ENCODE measurements at regions not wholly inside any gene's neighbourhood (a gene's known extent, or its start where the extent isn't known, plus 50 kb on each side); places are given as distances from the start of the nearest gene placed in this dataset.

- Mint-ChIP-seq H3K27me3 (ENCODE audit: low read depth) (no peaks in the 10 kb centered on the region), H3K36me3 (ENCODE audit: low read depth) (no peaks in the 10 kb centered on the region), H3K9me3 (peaks cover under 1% of the 10 kb centered on the region), H3K4me3 (no peak overlapping the region), H3K4me1 (no peaks in the 10 kb centered on the region), H3K27ac (no peak overlapping the region)
- TF ChIP-seq, protein P1, sequence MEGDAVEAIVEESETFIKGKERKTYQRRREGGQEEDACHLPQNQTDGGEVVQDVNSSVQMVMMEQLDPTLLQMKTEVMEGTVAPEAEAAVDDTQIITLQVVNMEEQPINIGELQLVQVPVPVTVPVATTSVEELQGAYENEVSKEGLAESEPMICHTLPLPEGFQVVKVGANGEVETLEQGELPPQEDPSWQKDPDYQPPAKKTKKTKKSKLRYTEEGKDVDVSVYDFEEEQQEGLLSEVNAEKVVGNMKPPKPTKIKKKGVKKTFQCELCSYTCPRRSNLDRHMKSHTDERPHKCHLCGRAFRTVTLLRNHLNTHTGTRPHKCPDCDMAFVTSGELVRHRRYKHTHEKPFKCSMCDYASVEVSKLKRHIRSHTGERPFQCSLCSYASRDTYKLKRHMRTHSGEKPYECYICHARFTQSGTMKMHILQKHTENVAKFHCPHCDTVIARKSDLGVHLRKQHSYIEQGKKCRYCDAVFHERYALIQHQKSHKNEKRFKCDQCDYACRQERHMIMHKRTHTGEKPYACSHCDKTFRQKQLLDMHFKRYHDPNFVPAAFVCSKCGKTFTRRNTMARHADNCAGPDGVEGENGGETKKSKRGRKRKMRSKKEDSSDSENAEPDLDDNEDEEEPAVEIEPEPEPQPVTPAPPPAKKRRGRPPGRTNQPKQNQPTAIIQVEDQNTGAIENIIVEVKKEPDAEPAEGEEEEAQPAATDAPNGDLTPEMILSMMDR (IDR thresholded peaks at IDR 0.05; ENCODE audit: unreplicated experiment in 3 of 3), result no peak
These were observed 303.7 kb downstream of the KCNN2 start for GRCh38 chr5:114665551-114665950.

DNA sequence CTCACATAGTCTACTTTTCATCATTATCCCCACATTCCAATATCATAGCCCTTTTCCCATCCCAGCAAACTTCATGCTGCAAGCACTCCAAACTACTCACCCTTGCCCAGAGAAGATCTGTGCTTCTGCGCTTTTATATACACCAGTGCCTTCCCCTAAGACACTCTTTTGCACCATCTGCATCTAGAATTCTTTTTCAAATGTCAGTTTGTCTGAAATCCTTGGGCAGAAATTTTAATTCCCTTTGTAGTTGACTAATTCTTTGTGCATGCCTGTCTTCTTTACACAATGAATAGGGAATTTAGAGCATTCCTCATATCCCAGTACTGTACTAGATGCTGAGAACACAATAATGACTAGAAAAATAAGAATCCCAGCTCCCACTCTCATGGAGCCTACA, 298.9 kb downstream of the KCNN2 start:
- H3K27ac Mint-ChIP-seq, result no peak overlapping the region
- no peak overlapping the region for H3K4me3 Mint-ChIP-seq
- no peaks in the 10 kb centered on the region for H3K4me1 Mint-ChIP-seq
- H3K27me3 Mint-ChIP-seq (ENCODE audit: low read depth), result peaks cover 4% of the 10 kb centered on the region
- H3K36me3 Mint-ChIP-seq (ENCODE audit: low read depth), result no peaks in the 10 kb centered on the region
- TF ChIP-seq, protein P1 (IDR thresholded peaks at IDR 0.05; ENCODE audit: unreplicated experiment in 3 of 3), result no peak
- no peaks in the 10 kb centered on the region for H3K9me3 Mint-ChIP-seq

GRCh38 chr5:114658194-114658593, 296.3 kb downstream of the KCNN2 start:
- no peaks in the 10 kb centered on the region for H3K36me3 Mint-ChIP-seq (ENCODE audit: low read depth)
- H3K27me3 Mint-ChIP-seq (ENCODE audit: low read depth), result peaks cover 4% of the 10 kb centered on the region
- peaks cover 8% of the 10 kb centered on the region for H3K4me1 Mint-ChIP-seq
- no peak overlapping the region for H3K27ac Mint-ChIP-seq
- TF ChIP-seq, protein P1 (IDR thresholded peaks at IDR 0.05; ENCODE audit: unreplicated experiment in 3 of 3), result no peak
- H3K4me3 Mint-ChIP-seq, result no peak overlapping the region
- H3K9me3 Mint-ChIP-seq, result no peaks in the 10 kb centered on the region

DNA sequence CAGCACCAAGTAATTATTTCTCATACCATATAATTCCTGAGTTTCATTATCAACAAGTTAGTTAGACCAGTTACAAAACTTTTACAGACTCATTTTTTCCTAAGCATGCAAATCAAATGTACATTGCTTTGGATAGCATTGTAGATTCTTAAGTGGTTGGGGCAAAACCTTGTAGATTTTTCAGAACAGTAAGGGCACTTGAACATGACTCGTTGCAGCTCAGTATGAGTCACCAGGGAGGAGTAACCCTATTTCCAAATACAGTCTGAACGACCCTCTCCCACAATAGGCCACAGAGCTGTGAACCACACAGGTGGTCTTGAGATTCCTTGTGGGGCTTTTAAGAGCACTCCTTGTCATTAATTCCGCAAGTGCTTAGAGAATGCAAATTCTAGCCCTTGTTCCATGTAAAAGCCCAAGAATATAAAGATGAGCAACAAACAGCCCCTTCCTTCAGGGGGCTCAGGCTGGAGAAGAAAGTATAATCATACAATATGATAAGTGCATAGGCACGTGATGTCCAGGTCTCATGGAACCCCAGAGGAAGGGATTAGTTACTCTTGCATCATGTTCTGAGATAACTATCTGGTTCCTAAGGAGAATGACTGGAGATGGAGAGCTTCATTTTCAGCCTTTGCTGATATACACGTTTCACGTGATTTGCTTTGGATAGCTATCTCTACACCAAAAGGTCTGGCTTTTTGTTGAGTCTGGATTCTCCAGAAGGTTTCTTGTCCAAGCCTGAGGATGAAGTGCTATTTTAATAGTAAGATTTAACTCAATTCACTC, 295.7 kb downstream of the KCNN2 start:
- no peak overlapping the region for H3K4me3 Mint-ChIP-seq
- peaks cover 4% of the 10 kb centered on the region for H3K27me3 Mint-ChIP-seq (ENCODE audit: low read depth)
- no peaks in the 10 kb centered on the region for H3K9me3 Mint-ChIP-seq

DNA sequence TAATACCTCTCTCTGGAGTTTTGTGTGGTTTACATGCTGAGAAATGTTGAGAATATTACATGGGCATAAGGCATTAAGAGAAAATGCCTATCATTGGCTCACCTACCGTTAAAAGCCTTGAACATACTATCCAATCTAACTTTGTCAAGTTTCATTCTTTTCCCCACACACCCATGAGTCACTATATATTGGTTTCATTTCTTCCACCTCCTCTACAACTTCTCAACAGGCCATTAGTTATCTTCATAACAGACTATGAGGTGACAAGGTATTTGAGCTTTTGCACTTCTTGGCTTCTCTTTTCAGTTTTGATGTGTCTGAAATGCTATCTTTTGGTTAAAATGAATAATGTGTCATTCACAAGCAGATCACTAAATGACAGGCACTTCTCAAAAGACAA, 288.0 kb downstream of the KCNN2 start:
- H3K36me3 Mint-ChIP-seq (ENCODE audit: low read depth), result no peaks in the 10 kb centered on the region
- no peaks in the 10 kb centered on the region for H3K27me3 Mint-ChIP-seq (ENCODE audit: low read depth)
- no peak overlapping the region for H3K4me3 Mint-ChIP-seq
- peaks cover 1% of the 10 kb centered on the region for H3K9me3 Mint-ChIP-seq
- TF ChIP-seq, protein P1 (IDR thresholded peaks at IDR 0.05; ENCODE audit: unreplicated experiment in 3 of 3), result no peak
- H3K27ac Mint-ChIP-seq, result no peak overlapping the region
- peaks cover 7% of the 10 kb centered on the region for H3K4me1 Mint-ChIP-seq

More for the DNA sequence above, 295.7 kb downstream of the KCNN2 start:
- H3K4me1 Mint-ChIP-seq, result peaks cover 8% of the 10 kb centered on the region
- no peaks in the 10 kb centered on the region for H3K36me3 Mint-ChIP-seq (ENCODE audit: low read depth)
- H3K27ac Mint-ChIP-seq, result no peak overlapping the region
- TF ChIP-seq, protein P1 (IDR thresholded peaks at IDR 0.05; ENCODE audit: unreplicated experiment in 3 of 3), result no peak

DNA sequence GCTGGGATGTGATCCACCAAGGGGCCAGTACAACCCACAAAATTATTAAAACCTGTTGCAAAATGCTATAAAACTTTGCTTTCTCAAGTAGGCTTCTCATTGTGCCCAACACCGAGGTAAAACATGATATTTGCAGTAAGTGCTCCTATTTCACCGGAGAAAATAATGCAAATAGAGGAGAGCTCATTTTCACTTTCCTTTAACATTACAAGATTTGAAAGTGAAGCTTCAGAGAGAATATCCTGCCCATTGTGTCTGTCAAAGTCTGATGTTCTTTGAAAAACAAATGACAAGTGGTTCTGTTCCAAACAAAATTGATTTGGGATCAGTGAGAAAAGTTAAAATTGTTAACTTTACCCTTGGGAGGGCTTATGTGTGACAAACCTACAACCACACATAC, 287.1 kb downstream of the KCNN2 start:
- H3K27ac Mint-ChIP-seq, result no peak overlapping the region
- no peaks in the 10 kb centered on the region for H3K27me3 Mint-ChIP-seq (ENCODE audit: low read depth)
- H3K4me1 Mint-ChIP-seq, result no peaks in the 10 kb centered on the region
- TF ChIP-seq, protein P1 (IDR thresholded peaks at IDR 0.05; ENCODE audit: unreplicated experiment in 3 of 3), result no peak
- no peak overlapping the region for H3K4me3 Mint-ChIP-seq
- H3K36me3 Mint-ChIP-seq (ENCODE audit: low read depth), result no peaks in the 10 kb centered on the region
- peaks cover 7% of the 10 kb centered on the region for H3K9me3 Mint-ChIP-seq
